Astrocyte (in vitro differentiated cells and primary cell): ENCODE measurements at regions not wholly inside any gene's neighbourhood (a gene's known extent, or its start where the extent isn't known, plus 50 kb on each side); places are given as distances from the start of the nearest gene placed in this dataset.

Experiments used
- CTCF ChIP-seq: IDR thresholded peaks from 2 replicates; pipeline ENCODE4 v1.5.1; 2011; ENCODE audit warnings: low read depth, mild to moderate bottlenecking, inconsistent platforms, low read length, moderate library complexity; ENCODE audit not compliant: insufficient read depth
- EZH2 ChIP-seq: IDR thresholded peaks from 2 replicates; pipeline ENCODE4 v1.6.1; 2012; ENCODE audit warnings: mild to moderate bottlenecking, low read length, inconsistent platforms; ENCODE audit not compliant: insufficient read depth

DNA sequence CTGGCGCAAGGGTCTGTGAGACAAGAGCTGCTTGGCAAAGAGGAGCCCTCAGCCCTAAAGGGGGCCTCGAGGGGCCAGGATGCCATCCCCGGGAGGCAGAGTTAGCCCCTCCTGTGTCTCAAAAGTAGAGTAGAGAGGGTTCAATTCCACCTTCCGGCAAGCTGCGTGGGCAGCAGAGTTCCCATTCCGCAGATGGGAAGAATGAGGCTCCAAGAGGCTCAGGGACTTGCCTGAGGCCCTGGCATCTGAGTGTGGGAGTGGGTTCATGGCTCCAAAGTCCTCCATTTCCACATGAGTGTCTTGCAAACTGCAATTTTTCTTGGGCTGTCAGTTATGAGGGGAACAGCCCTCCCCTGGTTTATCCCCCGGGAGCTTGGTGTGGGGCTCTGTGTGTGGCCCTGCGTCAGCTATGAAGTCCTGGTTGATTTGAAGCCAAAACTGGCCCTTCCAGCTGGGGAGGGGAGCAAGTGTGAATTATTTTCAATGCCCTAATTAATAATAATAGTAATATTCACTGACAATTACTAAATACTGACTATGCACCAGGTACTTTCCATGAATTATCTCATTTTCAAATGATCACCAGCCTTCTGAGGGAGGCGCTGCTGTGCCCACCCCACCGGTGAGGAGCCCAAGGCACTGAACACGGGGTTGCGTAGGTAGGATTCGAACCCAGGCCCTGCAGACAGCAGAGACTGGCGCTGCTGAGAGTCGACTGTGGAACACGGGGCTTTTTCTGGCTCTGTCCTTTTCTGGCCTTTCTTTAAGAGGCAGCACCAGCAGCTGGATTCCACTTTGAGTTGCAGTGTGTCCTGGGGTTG is 153.0 kb upstream of the PTPN1 start:
- TF ChIP-seq CTCF = no peak
- no peak for TF ChIP-seq EZH2
